ENCODE measurements at regions not wholly inside any gene's neighbourhood (a gene's known extent, or its start where the extent isn't known, plus 50 kb on each side); places are given as distances from the start of the nearest gene placed in this dataset.

DNA sequence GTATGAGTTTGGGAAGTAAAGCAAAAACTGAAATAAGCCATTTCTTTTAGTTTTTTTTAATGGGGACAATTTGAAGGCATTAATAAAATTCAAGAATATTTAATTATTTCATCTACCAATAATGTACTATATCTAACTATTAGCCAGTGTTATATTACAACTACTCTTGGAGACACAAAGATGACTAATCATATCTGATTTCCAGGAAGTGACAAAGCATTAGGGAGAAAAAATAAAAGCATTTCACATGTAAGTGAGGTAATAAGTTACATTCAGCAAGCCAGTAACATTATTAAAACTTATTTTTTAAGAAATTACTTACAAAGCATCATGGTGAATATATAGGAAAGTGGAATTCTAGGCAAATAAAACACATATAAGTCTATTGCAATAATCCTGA is 781.3 kb upstream of the NRXN1 start:
- dilution Hi-C loops (cut with MboI; ENCODE audit: extremely low pct_ligation_motif_present, low sequenced_read_pairs) = no loop called here
- no peak overlapping the region for H3K4me3 ChIP-seq (ENCODE audit: control insufficient read depth in 2 of 3, extremely low read depth in 1 of 3, insufficient read depth in 2 of 3, low read depth in 1 of 3, low read length in 3 of 3)
- H3K27ac ChIP-seq (ENCODE audit: control insufficient read depth, insufficient read depth, low read length) = no peak overlapping the region
- no peak overlapping the region for H3K9ac ChIP-seq (ENCODE audit: control insufficient read depth, extremely low read depth, insufficient read depth, low read length)
- no peak for TF ChIP-seq EZH2 (IDR thresholded peaks at IDR 0.05; ENCODE audit: low read length)
- TF ChIP-seq, protein P1, sequence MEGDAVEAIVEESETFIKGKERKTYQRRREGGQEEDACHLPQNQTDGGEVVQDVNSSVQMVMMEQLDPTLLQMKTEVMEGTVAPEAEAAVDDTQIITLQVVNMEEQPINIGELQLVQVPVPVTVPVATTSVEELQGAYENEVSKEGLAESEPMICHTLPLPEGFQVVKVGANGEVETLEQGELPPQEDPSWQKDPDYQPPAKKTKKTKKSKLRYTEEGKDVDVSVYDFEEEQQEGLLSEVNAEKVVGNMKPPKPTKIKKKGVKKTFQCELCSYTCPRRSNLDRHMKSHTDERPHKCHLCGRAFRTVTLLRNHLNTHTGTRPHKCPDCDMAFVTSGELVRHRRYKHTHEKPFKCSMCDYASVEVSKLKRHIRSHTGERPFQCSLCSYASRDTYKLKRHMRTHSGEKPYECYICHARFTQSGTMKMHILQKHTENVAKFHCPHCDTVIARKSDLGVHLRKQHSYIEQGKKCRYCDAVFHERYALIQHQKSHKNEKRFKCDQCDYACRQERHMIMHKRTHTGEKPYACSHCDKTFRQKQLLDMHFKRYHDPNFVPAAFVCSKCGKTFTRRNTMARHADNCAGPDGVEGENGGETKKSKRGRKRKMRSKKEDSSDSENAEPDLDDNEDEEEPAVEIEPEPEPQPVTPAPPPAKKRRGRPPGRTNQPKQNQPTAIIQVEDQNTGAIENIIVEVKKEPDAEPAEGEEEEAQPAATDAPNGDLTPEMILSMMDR (optimal IDR thresholded peaks at IDR 0.05 in 1 of 3, IDR thresholded peaks at IDR 0.05 in 1 of 3, conservative IDR thresholded peaks at IDR 0.05 in 1 of 3; ENCODE audit: extremely low read depth in 1 of 3, insufficient read depth in 2 of 3, low read length in 3 of 3) = no peak
- no peaks in the 10 kb centered on the region for H3K9me3 ChIP-seq (ENCODE audit: control insufficient read depth, low read depth, low read length)
- no peak overlapping the region for H2AFZ ChIP-seq (ENCODE audit: control insufficient read depth, low read length)
- H3K36me3 ChIP-seq (ENCODE audit: control insufficient read depth in 2 of 2, extremely low read depth in 1 of 2, insufficient read depth in 2 of 2, low read length in 2 of 2) = no peaks in the 10 kb centered on the region
- no peaks in the 10 kb centered on the region for H3K4me1 ChIP-seq (ENCODE audit: control insufficient read depth, extremely low read depth, insufficient read depth, low read length)
- no peaks in the 10 kb centered on the region for H3K9me1 ChIP-seq (ENCODE audit: control insufficient read depth, extremely low read depth, insufficient read depth, low read length)
- no peak for FAIRE-seq
- H3K4me2 ChIP-seq (ENCODE audit: control insufficient read depth, extremely low read depth, insufficient read depth, low read depth, low read length) = no peak overlapping the region
- H3K79me2 ChIP-seq (ENCODE audit: control insufficient read depth, insufficient read depth, low read length) = no peaks in the 10 kb centered on the region
- no peaks in the 10 kb centered on the region for H4K20me1 ChIP-seq (ENCODE audit: control insufficient read depth, extremely low read depth, insufficient read depth, low read length)
- DNase-seq (ENCODE audit: low read depth, low spot score) = no peak
- H3K27me3 ChIP-seq (ENCODE audit: control insufficient read depth, extremely low read depth, insufficient read depth, low read length) = no peaks in the 10 kb centered on the region

DNA sequence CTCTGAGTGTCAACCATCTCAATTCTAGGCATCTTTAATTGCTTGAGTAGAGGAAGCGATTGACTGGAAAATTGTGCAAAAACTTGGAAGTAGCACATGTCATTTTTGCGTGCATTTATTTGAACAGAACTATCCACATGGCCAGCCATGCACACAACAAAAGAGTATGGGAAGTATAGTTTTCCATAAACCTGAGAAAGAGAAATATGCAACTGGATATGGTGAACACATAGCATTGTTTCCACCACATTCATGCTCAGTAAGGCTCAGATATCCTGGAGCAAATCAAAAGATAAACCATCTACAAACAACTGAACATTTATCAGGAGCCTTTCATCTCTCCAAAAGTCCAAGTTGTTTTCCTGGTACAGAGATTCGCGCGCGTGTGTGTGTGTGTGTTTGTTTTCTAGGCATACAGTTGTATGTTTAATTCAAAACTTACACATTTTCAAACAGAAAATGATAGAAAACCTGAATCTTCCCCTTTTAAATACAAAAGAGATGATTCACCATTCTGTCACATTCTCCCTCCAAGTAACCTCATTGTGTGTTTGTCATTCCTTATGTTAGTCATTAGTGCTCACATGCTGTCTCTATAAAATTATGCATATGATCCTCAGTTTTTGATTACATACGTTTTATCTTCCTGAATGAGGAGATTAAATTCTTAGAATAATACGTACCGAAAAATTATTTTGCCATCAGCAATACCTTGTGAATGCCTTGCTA is 780.4 kb upstream of the NRXN1 start:
- Histone ChIP-seq H3K9me3 (ENCODE audit: control insufficient read depth, low read depth, low read length) (no peaks in the 10 kb centered on the region), H3K79me2 (ENCODE audit: control insufficient read depth, insufficient read depth, low read length) (no peaks in the 10 kb centered on the region), H3K27me3 (ENCODE audit: control insufficient read depth, extremely low read depth, insufficient read depth, low read length) (no peaks in the 10 kb centered on the region), H4K20me1 (ENCODE audit: control insufficient read depth, extremely low read depth, insufficient read depth, low read length) (no peaks in the 10 kb centered on the region), H3K36me3 (ENCODE audit: control insufficient read depth in 2 of 2, extremely low read depth in 1 of 2, insufficient read depth in 2 of 2, low read length in 2 of 2) (no peaks in the 10 kb centered on the region), H3K4me2 (ENCODE audit: control insufficient read depth, extremely low read depth, insufficient read depth, low read depth, low read length) (no peak overlapping the region), H3K27ac (ENCODE audit: control insufficient read depth, insufficient read depth, low read length) (no peak overlapping the region), H3K9ac (ENCODE audit: control insufficient read depth, extremely low read depth, insufficient read depth, low read length) (no peak overlapping the region), H3K4me3 (ENCODE audit: control insufficient read depth in 2 of 3, extremely low read depth in 1 of 3, insufficient read depth in 2 of 3, low read depth in 1 of 3, low read length in 3 of 3) (no peak overlapping the region), H3K9me1 (ENCODE audit: control insufficient read depth, extremely low read depth, insufficient read depth, low read length) (no peaks in the 10 kb centered on the region), H2AFZ (ENCODE audit: control insufficient read depth, low read length) (no peak overlapping the region), H3K4me1 (ENCODE audit: control insufficient read depth, extremely low read depth, insufficient read depth, low read length) (no peaks in the 10 kb centered on the region)
- FAIRE-seq = no peak
- no peak for DNase-seq (ENCODE audit: low read depth, low spot score)
- dilution Hi-C loops (cut with MboI; ENCODE audit: extremely low pct_ligation_motif_present, low sequenced_read_pairs) = no loop called here
- TF ChIP-seq, protein P1 (optimal IDR thresholded peaks at IDR 0.05 in 1 of 3, IDR thresholded peaks at IDR 0.05 in 1 of 3, conservative IDR thresholded peaks at IDR 0.05 in 1 of 3; ENCODE audit: extremely low read depth in 1 of 3, insufficient read depth in 2 of 3, low read length in 3 of 3) = no peak
